Pancreas (tissue), 10 donors: ENCODE measurements at regions not wholly inside any gene's neighbourhood (a gene's known extent, or its start where the extent isn't known, plus 50 kb on each side); places are given as distances from the start of the nearest gene placed in this dataset.
"Not testable (repeated sequence)": the region's sequence is repeated elsewhere in the genome, so short reads cannot be mapped to it uniquely, and the experiment has no call there.

Experiments
- ATAC-seq, 4 donors: fragments of 200-7000 bp; cut with Tn5 transposase; one replicate each; pipeline versions ENCODE4 v1.8.0 to v1.9.1; 2020; ENCODE audit warnings: mild to moderate bottlenecking in 4 of 4, moderate library complexity in 4 of 4
- DNase-seq, 6 donors: peaks; one replicate each; pipeline ENCODE4 v3.0.0-alpha.2; 2020
- FAIRE-seq: peaks from 2 replicates; lab custom pipeline; 2012; peaks lifted over from hg19 to GRCh38; lab: Jason Lieb, UNC
- H3K27ac ChIP-seq, 4 donors: fragments of 200-600 bp; sonication (generic); 1 replicate in 3 of 4; 2 replicates in 1 of 4; pipeline versions ENCODE4 v1.5.0 to v1.8.0; 2020
- H3K27me3 ChIP-seq, 4 donors: fragments of 200-600 bp; one replicate each; pipeline ENCODE4 v1.8.0; 2021
- H3K36me3 ChIP-seq, 3 donors: fragments of 200-600 bp; sonication (generic) in 1 of 3; one replicate each; pipeline versions ENCODE4 v1.5.0 to v1.8.0; 2020 to 2021
- H3K4me1 ChIP-seq, 3 donors: fragments of 200-600 bp; one replicate each; pipeline ENCODE4 v1.8.0; 2021
- H3K4me3 ChIP-seq, 4 donors: fragments of 200-600 bp; sonication (generic) in 2 of 4; one replicate each; pipeline versions ENCODE4 v1.5.0 to v1.8.0; 2020 to 2021
- H3K9me3 ChIP-seq, 4 donors: fragments of 200-600 bp; one replicate each; pipeline ENCODE4 v1.8.0; 2021
- CTCF ChIP-seq, 4 donors: fragments of 200-600 bp; sonication (generic) in 3 of 4; IDR thresholded peaks; one replicate each; pipeline versions ENCODE4 v1.5.0 to v1.8.0; 2021; ENCODE audit warnings: antibody characterized with exemption in 4 of 4
- WGBS, 2 donors: extraction: QIAGEN DNeasy Blood & Tissue Kit; methylation state at CpG; one replicate each; pipeline ENCODE4 v1.1.7; 2013; 5-methylcytosine and 5-hydroxymethylcytosine counted together
- intact Hi-C, 3 donors: fragments of 100-400 bp; cut with DNase I; formaldehyde crosslinking; loops; one replicate each; pipeline versions ENCODE4 v1.11.1 to v1.14.2; 2022
- donor health status: healthy with polysubstance abuse.
- donor health status: DM: no; HTN: no; CAD: no; lungs with moderate emphysema.
- donor health status: DM: no; HTN: no; CAD: no.
- donor health status: control.
- donor health status: control.
- donor health status: Bipolar disorder and iron deficiency.
- donor health status: DM: yes; HTN: yes; CAD: no.
- donor health status: DM: no; HTN: no; CAD: no.
- donor health status: DM: no; HTN: no; CAD: no.
- donor health status: DM: yes; HTN: yes; CAD: no.

GRCh38 chr21:5121849-5122248 lies 5399.5 kb upstream of the TPTE start:
- H3K36me3 ChIP-seq, H3K27me3 ChIP-seq, H3K4me3 ChIP-seq, ATAC-seq, intact Hi-C loops, DNase-seq, H3K27ac ChIP-seq, H3K9me3 ChIP-seq, H3K4me1 ChIP-seq, FAIRE-seq: not testable (repeated sequence)
- WGBS, 2 donors: no CpG with 5 or more reads among the region's 16 CpGs

GRCh38 chr21:5123655-5124054 lies 5397.7 kb upstream of the TPTE start:
- H3K27ac ChIP-seq, H3K4me1 ChIP-seq, H3K27me3 ChIP-seq, H3K9me3 ChIP-seq, intact Hi-C loops, H3K36me3 ChIP-seq, H3K4me3 ChIP-seq, FAIRE-seq: not testable (repeated sequence)
- DNase-seq (peak; percentile 74 to 91 (median 86)), ATAC-seq (peak; percentile 74 to 83 (median 80))
- 3 to 7% methylated on average over 4 to 10 of the region's 16 CpGs for WGBS, 2 donors
- peak; percentile 16 to 31 (median 22) for TF ChIP-seq CTCF (IDR thresholded peaks at IDR 0.05)

- WGBS, 2 donors: 0% methylated on average over 23 to 33 of the region's 42 CpGs
Measured at GRCh38 chr21:5128261-5128660, 5393.1 kb upstream of the TPTE start.

GRCh38 chr21:5133824-5134223 lies 5387.6 kb upstream of the TPTE start:
- DNase-seq, H3K27ac ChIP-seq, H3K9me3 ChIP-seq, H3K4me1 ChIP-seq, FAIRE-seq, H3K27me3 ChIP-seq, intact Hi-C loops, ATAC-seq, H3K36me3 ChIP-seq, H3K4me3 ChIP-seq: not testable (repeated sequence)
- no CpG with 5 or more reads among the region's 19 CpGs for WGBS, 2 donors

More at GRCh38 chr21:5128261-5128660, 5393.1 kb upstream of the TPTE start:
- ATAC-seq (peak; percentile 87 to 95 (median 92)), DNase-seq (peak; percentile 94 to 100 (median 98))
- peak overlapping the region in 3 of 4 donors; percentile 18 to 51 (median 43) for H3K4me3 ChIP-seq
- H3K36me3 ChIP-seq, H3K4me1 ChIP-seq, FAIRE-seq, intact Hi-C loops, H3K27me3 ChIP-seq, H3K9me3 ChIP-seq: not testable (repeated sequence)
- peak overlapping the region in 3 of 4 donors; percentile 45 to 65 (median 55) for H3K27ac ChIP-seq

GRCh38 chr21:5136406-5136805 lies 5385.0 kb upstream of the TPTE start:
- ATAC-seq, intact Hi-C loops, H3K27ac ChIP-seq, H3K27me3 ChIP-seq, H3K9me3 ChIP-seq, H3K4me1 ChIP-seq, H3K36me3 ChIP-seq, H3K4me3 ChIP-seq, FAIRE-seq: not testable (repeated sequence)
- peak in 3 of 6 donors; percentile 3 to 19 (median 14) for DNase-seq
- 82 to 100% methylated on average over 1 to 2 of the region's 8 CpGs for WGBS, 2 donors

GRCh38 chr21:5137006-5137405 lies 5384.4 kb upstream of the TPTE start:
- 90 to 97% methylated on average over 13 to 17 of the region's 18 CpGs for WGBS, 2 donors
- FAIRE-seq, H3K27me3 ChIP-seq, H3K36me3 ChIP-seq, ATAC-seq, H3K4me3 ChIP-seq, H3K4me1 ChIP-seq, H3K9me3 ChIP-seq, H3K27ac ChIP-seq, intact Hi-C loops: not testable (repeated sequence)
- DNase-seq: peak in 2 of 6 donors; percentile 0 to 5

GRCh38 chr21:5138687-5139086 lies 5382.7 kb upstream of the TPTE start:
- FAIRE-seq, intact Hi-C loops, H3K27me3 ChIP-seq, H3K9me3 ChIP-seq, ATAC-seq, H3K27ac ChIP-seq, H3K36me3 ChIP-seq, H3K4me1 ChIP-seq, H3K4me3 ChIP-seq: not testable (repeated sequence)
- WGBS, 2 donors: 90 to 100% methylated on average over 4 to 6 of the region's 7 CpGs
- DNase-seq: peak in 3 of 6 donors; percentile 1 to 15 (median 1)

GRCh38 chr21:5139528-5139927 lies 5381.9 kb upstream of the TPTE start:
- H3K27me3 ChIP-seq, intact Hi-C loops, H3K9me3 ChIP-seq, H3K27ac ChIP-seq, H3K36me3 ChIP-seq, DNase-seq, H3K4me3 ChIP-seq, FAIRE-seq, H3K4me1 ChIP-seq: not testable (repeated sequence)
- WGBS, 2 donors: no CpG with 5 or more reads among the region's 11 CpGs
- ATAC-seq: peak in 2 of 4 donors; percentile 37 to 59

- H3K9me3 ChIP-seq, FAIRE-seq, ATAC-seq, intact Hi-C loops, H3K4me3 ChIP-seq, H3K36me3 ChIP-seq, H3K27ac ChIP-seq, H3K27me3 ChIP-seq, H3K4me1 ChIP-seq: not testable (repeated sequence)
- peak in 3 of 6 donors; percentile 0 to 17 (median 4) for DNase-seq
- 93 to 97% methylated on average over 3 to 5 of the region's 6 CpGs for WGBS, 2 donors
Measured at GRCh38 chr21:5143011-5143410, 5378.4 kb upstream of the TPTE start.

GRCh38 chr21:5144731-5145130 lies 5376.7 kb upstream of the TPTE start:
- H3K27me3 ChIP-seq, intact Hi-C loops, H3K27ac ChIP-seq, H3K4me3 ChIP-seq, H3K9me3 ChIP-seq, ATAC-seq, FAIRE-seq, H3K36me3 ChIP-seq, H3K4me1 ChIP-seq: not testable (repeated sequence)
- peak in 3 of 6 donors; percentile 5 to 60 (median 9) for DNase-seq
- WGBS, 2 donors: 86 to 87% methylated on average over 8 of the region's 15 CpGs

- peak in 3 of 6 donors; percentile 7 to 33 (median 9) for DNase-seq
- H3K27me3 ChIP-seq, H3K36me3 ChIP-seq, H3K9me3 ChIP-seq, H3K4me3 ChIP-seq, H3K27ac ChIP-seq, intact Hi-C loops, H3K4me1 ChIP-seq, FAIRE-seq: not testable (repeated sequence)
- WGBS, 2 donors: 69% methylated on average over 8 of the region's 18 CpGs; no CpG with 5 or more reads in 1 of the 2 donors
- peak in 3 of 4 donors; percentile 56 to 64 (median 62) for ATAC-seq
Measured at GRCh38 chr21:5147685-5148084, 5373.7 kb upstream of the TPTE start.

GRCh38 chr21:5149222-5149621 lies 5372.2 kb upstream of the TPTE start:
- ATAC-seq, intact Hi-C loops, H3K4me1 ChIP-seq, FAIRE-seq, H3K27ac ChIP-seq, H3K27me3 ChIP-seq, H3K9me3 ChIP-seq, H3K4me3 ChIP-seq, H3K36me3 ChIP-seq: not testable (repeated sequence)
- DNase-seq: peak in 1 of 6 donors; percentile 2
- WGBS, 2 donors: 90 to 92% methylated on average over 9 of the region's 14 CpGs
